ENCODE measurements at regions not wholly inside any gene's neighbourhood (a gene's known extent, or its start where the extent isn't known, plus 50 kb on each side); places are given as distances from the start of the nearest gene placed in this dataset.
"Not testable (repeated sequence)": the region's sequence is repeated elsewhere in the genome, so short reads cannot be mapped to it uniquely, and the experiment has no call there.

DNA sequence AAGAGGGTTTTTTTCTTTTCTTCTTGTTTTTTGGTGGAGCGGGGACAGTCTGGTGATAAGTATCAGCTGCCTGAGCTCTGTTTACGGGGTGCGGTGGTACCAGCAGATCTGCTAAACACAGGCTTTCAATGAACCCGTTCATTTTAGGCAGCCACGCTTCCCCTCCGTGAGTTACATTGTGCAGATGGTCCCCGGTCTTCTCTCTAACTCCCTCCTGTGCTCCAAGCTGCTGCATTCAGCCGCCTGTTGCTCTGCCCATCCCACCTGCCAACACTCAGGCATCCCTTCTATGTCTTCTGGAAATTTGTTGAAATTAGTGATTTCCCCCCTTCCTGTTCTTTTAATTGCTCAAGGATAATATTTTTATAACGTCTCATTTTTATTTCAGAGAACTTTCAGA, 82.1 kb upstream of the ELAC2 start:
- peaks cover 0 to 4% of the 10 kb centered on the region in 2 donors for H3K9me3 Mint-ChIP-seq
- H3K4me1 Mint-ChIP-seq, result no peaks in the 10 kb centered on the region
- H3K27ac ChIP-seq (ENCODE audit: low read length), result no peak overlapping the region
- no peaks in the 10 kb centered on the region for H3K36me3 ChIP-seq (ENCODE audit: control insufficient read depth, insufficient read depth, low read length)
- no peak for TF ChIP-seq CTCF (IDR thresholded peaks at IDR 0.05)
- H3K27ac Mint-ChIP-seq, result no peak overlapping the region
- no peak overlapping the region for H3K4me3 Mint-ChIP-seq
- intact Hi-C loops (cut with micrococcal nuclease), result no loop called here
- DNase-seq, result no peak
- H3K4me3 ChIP-seq (ENCODE audit: low read length), result no peak overlapping the region
- no peaks in the 10 kb centered on the region for H3K27me3 ChIP-seq (ENCODE audit: control insufficient read depth, insufficient read depth, low read length)
- WGBS (ENCODE audit: insufficient coverage), result 87% methylated on average over 9 of the region's 9 CpGs
- H3K9me3 ChIP-seq (ENCODE audit: control insufficient read depth, insufficient read depth, low read length), result no peaks in the 10 kb centered on the region
- H3K4me1 ChIP-seq (ENCODE audit: control insufficient read depth, insufficient read depth, low read length), result no peaks in the 10 kb centered on the region
- no peaks in the 10 kb centered on the region for H3K36me3 Mint-ChIP-seq
- H3K27me3 Mint-ChIP-seq (ENCODE audit: low read depth in 2 of 2), result no peaks in the 10 kb centered on the region
- ATAC-seq, result no peak

GRCh38 chr17:13099089-13099735, 81.4 kb upstream of the ELAC2 start:
- Histone ChIP-seq H3K27ac (ENCODE audit: low read length) (no peak overlapping the region), H3K4me1 (ENCODE audit: control insufficient read depth, insufficient read depth, low read length) (no peaks in the 10 kb centered on the region), H3K9me3 (ENCODE audit: control insufficient read depth, insufficient read depth, low read length) (no peaks in the 10 kb centered on the region), H3K27me3 (ENCODE audit: control insufficient read depth, insufficient read depth, low read length) (no peaks in the 10 kb centered on the region), H3K36me3 (ENCODE audit: control insufficient read depth, insufficient read depth, low read length) (no peaks in the 10 kb centered on the region), H3K4me3 (ENCODE audit: low read length) (no peak overlapping the region)
- Mint-ChIP-seq H3K4me1 (no peaks in the 10 kb centered on the region), H3K27ac (no peak overlapping the region), H3K36me3 (no peaks in the 10 kb centered on the region), H3K4me3 (no peak overlapping the region), H3K9me3 (peaks cover 0 to 4% of the 10 kb centered on the region in 2 donors), H3K27me3 (ENCODE audit: low read depth in 2 of 2) (no peaks in the 10 kb centered on the region)
- DNase-seq, result no peak
- no peak for TF ChIP-seq CTCF (IDR thresholded peaks at IDR 0.05)
- no peak for ATAC-seq
- intact Hi-C loops (cut with micrococcal nuclease), result no loop called here
- 74% methylated on average over 10 of the region's 10 CpGs for WGBS (ENCODE audit: insufficient coverage)

- no peaks in the 10 kb centered on the region for H3K4me1 Mint-ChIP-seq
These were observed 78.5 kb upstream of the ELAC2 start for GRCh38 chr17:13096291-13096690.

GRCh38 chr17:13092010-13092409, 74.2 kb upstream of the ELAC2 start:
- H3K27me3 ChIP-seq (ENCODE audit: control insufficient read depth, insufficient read depth, low read length); DNase-seq; ATAC-seq; H3K9me3 ChIP-seq (ENCODE audit: control insufficient read depth, insufficient read depth, low read length); H3K4me3 ChIP-seq (ENCODE audit: low read length); H3K27ac ChIP-seq (ENCODE audit: low read length); H3K36me3 Mint-ChIP-seq; H3K27me3 Mint-ChIP-seq (ENCODE audit: low read depth in 2 of 2); H3K4me3 Mint-ChIP-seq; intact Hi-C loops (cut with micrococcal nuclease); H3K4me1 ChIP-seq (ENCODE audit: control insufficient read depth, insufficient read depth, low read length); H3K9me3 Mint-ChIP-seq; H3K4me1 Mint-ChIP-seq; H3K27ac Mint-ChIP-seq; H3K36me3 ChIP-seq (ENCODE audit: control insufficient read depth, insufficient read depth, low read length): not testable (repeated sequence)
- 81% methylated on average over 4 of the region's 5 CpGs for WGBS (ENCODE audit: insufficient coverage)

More at GRCh38 chr17:13096291-13096690, 78.5 kb upstream of the ELAC2 start:
- Mint-ChIP-seq H3K4me3 (no peak overlapping the region), H3K27ac (no peak overlapping the region), H3K36me3 (no peaks in the 10 kb centered on the region), H3K27me3 (ENCODE audit: low read depth in 2 of 2) (no peaks in the 10 kb centered on the region), H3K9me3 (no peaks in the 10 kb centered on the region)
- no peak for TF ChIP-seq CTCF (IDR thresholded peaks at IDR 0.05)
- WGBS (ENCODE audit: insufficient coverage), result 87% methylated on average over 3 of the region's 3 CpGs
- Histone ChIP-seq H3K36me3 (ENCODE audit: control insufficient read depth, insufficient read depth, low read length) (no peaks in the 10 kb centered on the region), H3K4me1 (ENCODE audit: control insufficient read depth, insufficient read depth, low read length) (no peaks in the 10 kb centered on the region), H3K27me3 (ENCODE audit: control insufficient read depth, insufficient read depth, low read length) (no peaks in the 10 kb centered on the region), H3K4me3 (ENCODE audit: low read length) (no peak overlapping the region), H3K27ac (ENCODE audit: low read length) (no peak overlapping the region), H3K9me3 (ENCODE audit: control insufficient read depth, insufficient read depth, low read length) (no peaks in the 10 kb centered on the region)
- no peak for DNase-seq
- intact Hi-C loops (cut with micrococcal nuclease), result no loop called here
- ATAC-seq, result no peak

All from natural killer cell (primary cell).